ENCODE measurements at regions not wholly inside any gene's neighbourhood (a gene's known extent, or its start where the extent isn't known, plus 50 kb on each side); places are given as distances from the start of the nearest gene placed in this dataset.

DNA sequence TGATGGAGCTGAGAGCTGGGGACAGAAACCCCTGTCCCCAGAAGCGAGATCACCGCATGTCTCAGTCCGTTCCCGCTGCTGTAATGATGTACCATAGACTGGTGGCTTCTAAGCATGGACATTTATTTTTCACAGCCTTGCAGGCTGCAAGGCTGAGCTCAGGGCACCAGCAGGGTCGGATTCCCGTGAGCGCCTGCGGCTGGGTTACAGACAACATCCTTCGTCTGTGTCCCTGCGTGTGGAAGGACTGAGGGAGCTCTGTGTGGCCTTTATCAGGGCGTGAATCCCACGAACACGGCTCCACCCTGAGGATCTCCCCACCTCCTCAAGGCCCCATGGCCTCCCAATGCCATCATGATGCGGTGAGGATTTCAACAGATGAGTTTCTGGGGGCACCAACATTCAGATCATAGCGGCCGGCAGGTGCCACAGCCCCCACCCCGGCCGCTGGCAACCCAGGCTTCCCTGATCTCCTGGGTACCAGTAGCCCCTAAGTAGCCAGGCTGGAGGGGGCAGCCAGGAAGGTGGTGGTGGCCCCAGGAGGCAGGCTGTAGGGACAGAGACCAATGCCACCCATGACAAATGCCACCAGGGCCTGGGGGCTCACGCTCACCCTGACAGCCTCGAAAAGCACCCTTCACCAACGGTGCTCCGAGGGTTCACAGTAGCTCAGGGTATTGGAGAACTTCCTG lies 104.4 kb downstream of the CRYAA start:
- WGBS, 2 experiments (ENCODE audit: low coverage in 1 of 2, low lambda C conversion rate in 2 of 2, missing lambda C conversion rate in 2 of 2), result 79 to 80% methylated on average over 22 of the region's 22 CpGs
- H3K4me1 ChIP-seq (ENCODE audit: insufficient read depth), result 0 out of 2 replicates have a peak, but pooled peaks cover 5% of the 10 kb centered on the region
- no peak overlapping the region for H2AFZ ChIP-seq
- no peaks in the 10 kb centered on the region for H3K36me3 ChIP-seq (ENCODE audit: low read depth)
- H3K9ac ChIP-seq, result no peak overlapping the region
- no peak overlapping the region for H3K4me3 ChIP-seq
- in situ Hi-C loops (cut with MboI), result no loop called here
- no peak overlapping the region for H3K27ac ChIP-seq
- no peaks in the 10 kb centered on the region for H3K9me2 ChIP-seq (ENCODE audit: insufficient read depth)
- no peaks in the 10 kb centered on the region for H3K79me2 ChIP-seq (ENCODE audit: insufficient read depth)
- H3F3A ChIP-seq (ENCODE audit: insufficient read depth), result no peaks in the 10 kb centered on the region
- no peak for DNase-seq
- no peaks in the 10 kb centered on the region for H3K9me3 ChIP-seq (ENCODE audit: low read depth)
- H4K20me1 ChIP-seq (ENCODE audit: insufficient read depth), result no peaks in the 10 kb centered on the region
- H3K4me2 ChIP-seq (ENCODE audit: unreplicated experiment), result no peak overlapping the region
- TF ChIP-seq EZH2 (IDR thresholded peaks at IDR 0.05; ENCODE audit: insufficient read depth, poor library complexity, severe bottlenecking), result no peak
- H3K27me3 ChIP-seq (replicated peaks; ENCODE audit: insufficient read depth), result peaks cover 49% of the 10 kb centered on the region

DNA sequence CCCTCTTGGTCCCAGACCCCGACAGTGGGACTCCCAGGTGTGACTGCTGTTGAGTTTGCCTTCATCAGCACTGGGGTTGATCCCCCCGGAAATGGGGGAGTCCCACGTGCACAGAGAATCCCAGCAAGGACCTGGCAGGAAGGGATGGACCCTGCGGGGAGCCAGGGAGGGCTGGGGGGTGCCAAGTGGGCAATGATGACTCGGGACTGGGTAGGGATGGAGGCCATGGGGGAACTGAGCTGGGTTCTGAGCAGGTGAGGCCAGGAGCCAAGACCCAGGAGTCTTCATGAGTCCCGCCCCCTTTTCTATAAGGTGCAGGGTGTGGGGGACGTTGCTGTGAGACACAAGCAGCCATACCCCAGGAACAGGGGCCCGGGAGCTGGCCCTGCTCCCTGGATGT lies 103.8 kb downstream of the CRYAA start:
- TF ChIP-seq EZH2phosphoT487 (IDR thresholded peaks at IDR 0.05; ENCODE audit: insufficient read depth, low read depth), result no peak
- TF ChIP-seq EZH2 (IDR thresholded peaks at IDR 0.05; ENCODE audit: insufficient read depth, poor library complexity, severe bottlenecking), result no peak
- no peaks in the 10 kb centered on the region for H3K36me3 ChIP-seq (ENCODE audit: low read depth)
- no peaks in the 10 kb centered on the region for H4K20me1 ChIP-seq (ENCODE audit: insufficient read depth)
- no peak overlapping the region for H3K27ac ChIP-seq
- 55 to 68% methylated on average over 8 of the region's 8 CpGs for WGBS, 2 experiments (ENCODE audit: low coverage in 1 of 2, low lambda C conversion rate in 2 of 2, missing lambda C conversion rate in 2 of 2)
- no peak overlapping the region for H2AFZ ChIP-seq
- H3K9me2 ChIP-seq (ENCODE audit: insufficient read depth), result no peaks in the 10 kb centered on the region
- no peak overlapping the region for H3K4me3 ChIP-seq
- H3K4me2 ChIP-seq (ENCODE audit: unreplicated experiment), result no peak overlapping the region
- in situ Hi-C loops (cut with MboI), result no loop called here
- H3K79me2 ChIP-seq (ENCODE audit: insufficient read depth), result no peaks in the 10 kb centered on the region
- DNase-seq, result no peak
- no peak overlapping the region for H3K9ac ChIP-seq
- 0 out of 2 replicates have a peak, but pooled peaks cover 5% of the 10 kb centered on the region for H3K4me1 ChIP-seq (ENCODE audit: insufficient read depth)
- H3K9me3 ChIP-seq (ENCODE audit: low read depth), result no peaks in the 10 kb centered on the region
- H3F3A ChIP-seq (ENCODE audit: insufficient read depth), result no peaks in the 10 kb centered on the region
- peaks cover 43% of the 10 kb centered on the region for H3K27me3 ChIP-seq (replicated peaks; ENCODE audit: insufficient read depth)

DNA sequence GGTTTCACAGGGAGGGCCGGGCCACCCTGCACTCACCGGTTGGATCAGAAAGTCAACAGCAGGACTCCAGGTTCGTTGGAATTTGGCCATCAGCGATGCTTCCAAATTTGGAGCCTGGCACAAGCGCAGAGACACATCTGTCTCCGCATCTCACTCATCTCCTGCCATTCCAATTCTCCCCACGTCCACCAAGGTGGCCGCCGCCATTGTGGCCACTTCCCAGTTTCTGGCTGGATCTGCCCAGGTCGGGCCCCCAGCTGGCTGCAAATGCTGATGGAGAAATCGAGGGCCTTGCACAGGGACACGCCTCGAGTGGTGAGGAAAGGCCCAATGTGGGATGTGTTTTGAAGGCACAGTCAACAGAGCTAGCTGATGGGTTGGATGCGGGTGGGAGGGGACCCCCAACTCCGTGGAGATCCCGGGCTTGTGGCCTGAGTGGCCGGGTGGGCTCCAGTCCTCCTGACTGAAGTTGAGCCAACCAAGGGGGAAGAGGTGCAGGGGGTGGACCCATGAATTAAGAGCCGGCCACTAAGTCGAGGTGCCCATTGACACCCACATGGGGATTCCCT lies 102.7 kb downstream of the CRYAA start:
- Histone ChIP-seq H3K4me3 (no peak overlapping the region), H3K36me3 (ENCODE audit: low read depth) (no peaks in the 10 kb centered on the region), H2AFZ (no peak overlapping the region), H3K9me2 (ENCODE audit: insufficient read depth) (no peaks in the 10 kb centered on the region), H4K20me1 (ENCODE audit: insufficient read depth) (no peaks in the 10 kb centered on the region), H3F3A (ENCODE audit: insufficient read depth) (no peaks in the 10 kb centered on the region), H3K4me2 (ENCODE audit: unreplicated experiment) (no peak overlapping the region), H3K27me3 (replicated peaks; ENCODE audit: insufficient read depth) (peaks cover 36% of the 10 kb centered on the region), H3K9me3 (ENCODE audit: low read depth) (no peaks in the 10 kb centered on the region), H3K9ac (no peak overlapping the region), H3K4me1 (ENCODE audit: insufficient read depth) (0 out of 2 replicates have a peak, but pooled peaks cover 5% of the 10 kb centered on the region), H3K27ac (no peak overlapping the region), H3K79me2 (ENCODE audit: insufficient read depth) (no peaks in the 10 kb centered on the region)
- in situ Hi-C loops (cut with MboI), result no loop called here
- WGBS, 2 experiments (ENCODE audit: low coverage in 1 of 2, low lambda C conversion rate in 2 of 2, missing lambda C conversion rate in 2 of 2), result 63 to 71% methylated on average over 19 of the region's 19 CpGs
- TF ChIP-seq EZH2 (IDR thresholded peaks at IDR 0.05; ENCODE audit: insufficient read depth, poor library complexity, severe bottlenecking) (no peak), EZH2phosphoT487 (IDR thresholded peaks at IDR 0.05; ENCODE audit: insufficient read depth, low read depth) (no peak)
- no peak for DNase-seq

DNA sequence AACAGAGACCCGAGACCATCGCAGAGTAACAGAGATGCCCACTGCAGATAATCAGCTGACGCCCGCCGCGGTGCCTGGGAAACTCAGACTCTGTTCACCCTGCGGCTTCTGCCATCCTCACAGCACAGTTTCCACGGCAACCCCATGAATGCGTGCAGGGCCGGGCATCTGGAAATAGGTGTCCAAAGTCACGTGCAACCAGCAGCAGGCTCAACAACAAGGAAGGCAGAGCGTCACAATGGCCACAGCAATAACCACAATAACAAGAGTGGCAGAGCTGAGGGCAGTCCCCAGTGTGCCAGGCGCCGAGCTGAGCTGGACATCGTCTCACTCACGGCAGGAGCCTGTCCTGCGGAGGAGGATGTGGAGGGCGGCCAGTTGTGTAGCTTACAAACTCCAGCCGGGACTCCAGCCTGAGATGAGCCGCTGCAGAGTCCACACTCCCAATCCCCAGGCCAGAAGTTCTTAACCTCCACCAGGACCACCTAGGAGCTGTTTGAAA lies 102.0 kb downstream of the CRYAA start:
- no peak for TF ChIP-seq EZH2phosphoT487 (IDR thresholded peaks at IDR 0.05; ENCODE audit: insufficient read depth, low read depth)
- TF ChIP-seq EZH2 (IDR thresholded peaks at IDR 0.05; ENCODE audit: insufficient read depth, poor library complexity, severe bottlenecking), result no peak
- Histone ChIP-seq H3K27me3 (replicated peaks; ENCODE audit: insufficient read depth) (peaks cover 36% of the 10 kb centered on the region), H3F3A (ENCODE audit: insufficient read depth) (no peaks in the 10 kb centered on the region), H2AFZ (no peak overlapping the region; the same call in 1 of the 2 replicates), H4K20me1 (ENCODE audit: insufficient read depth) (no peaks in the 10 kb centered on the region), H3K4me3 (no peak overlapping the region), H3K9me3 (ENCODE audit: low read depth) (no peaks in the 10 kb centered on the region), H3K9ac (no peak overlapping the region), H3K27ac (no peak overlapping the region), H3K9me2 (ENCODE audit: insufficient read depth) (no peaks in the 10 kb centered on the region), H3K36me3 (ENCODE audit: low read depth) (no peaks in the 10 kb centered on the region), H3K4me1 (ENCODE audit: insufficient read depth) (0 out of 2 replicates have a peak, but pooled peaks cover 5% of the 10 kb centered on the region), H3K79me2 (ENCODE audit: insufficient read depth) (no peaks in the 10 kb centered on the region), H3K4me2 (ENCODE audit: unreplicated experiment) (no peak overlapping the region)
- in situ Hi-C loops (cut with MboI), result no loop called here
- 2 to 4% methylated on average over 20 of the region's 20 CpGs for WGBS, 2 experiments (ENCODE audit: low coverage in 1 of 2, low lambda C conversion rate in 2 of 2, missing lambda C conversion rate in 2 of 2)
- peak; percentile 76 for DNase-seq
